Fibroblast of skin of left quadriceps (primary cell): ENCODE measurements at regions not wholly inside any gene's neighbourhood (a gene's known extent, or its start where the extent isn't known, plus 50 kb on each side); places are given as distances from the start of the nearest gene placed in this dataset.
A peak's percentile ranks its signal among the peaks of the same experiment; 100 is the strongest.

Experiments
- DNase-seq, 2 experiments: peaks; one replicate each; pipeline ENCODE4 v3.0.0-alpha.2; 2013; ENCODE audit warnings: low read depth in 2 of 2

- peak; percentile 61 to 68 for DNase-seq
Observed at GRCh38 chr5:167725264-167725663, 566.2 kb upstream of the WWC1 start.

DNA sequence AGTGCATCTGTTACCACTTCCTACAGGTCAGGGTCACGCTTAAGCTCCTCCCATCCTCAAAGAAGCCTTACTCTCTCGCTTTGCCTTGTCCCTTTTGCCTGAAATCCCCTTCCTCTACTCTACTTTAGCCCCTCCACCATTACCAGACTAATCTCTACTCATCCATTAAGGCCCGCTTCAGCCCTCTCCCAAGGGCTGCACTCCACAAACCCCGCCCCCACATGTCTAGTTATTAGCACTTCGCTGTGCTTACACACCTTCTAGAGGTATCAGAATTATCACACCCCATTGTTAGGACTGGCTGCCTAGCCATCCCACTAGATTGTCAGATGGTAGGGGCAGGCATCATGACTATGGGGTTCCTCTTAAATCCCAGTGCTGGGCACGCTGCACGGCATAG lies 565.7 kb upstream of the WWC1 start:
- no peak for DNase-seq

DNA sequence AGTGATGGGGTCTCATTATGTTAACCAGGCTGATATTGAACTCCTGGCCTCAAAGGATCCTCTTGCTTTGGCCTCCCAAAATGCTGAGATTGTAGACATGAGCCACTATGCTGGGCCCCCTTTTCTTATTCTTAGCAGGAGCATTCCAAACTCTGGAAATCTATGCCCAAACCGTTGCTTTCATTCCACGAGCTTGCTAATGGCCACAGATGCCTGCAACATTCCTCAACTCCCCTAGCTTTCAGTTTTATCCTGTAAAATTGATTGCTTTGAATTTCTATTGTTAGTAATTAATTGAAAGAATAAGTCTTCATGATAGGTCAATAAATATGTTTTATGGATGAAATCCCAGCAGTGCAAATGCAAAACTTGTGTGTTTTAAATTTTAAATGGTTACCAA lies 564.8 kb upstream of the WWC1 start:
- peak; percentile 77 to 78 for DNase-seq

- DNase-seq = peak; percentile 98
Observed at GRCh38 chr5:167730121-167730520, 561.3 kb upstream of the WWC1 start.

GRCh38 chr5:167730656-167731055 lies 560.8 kb upstream of the WWC1 start:
- no peak for DNase-seq

GRCh38 chr5:167731951-167732350 lies 559.5 kb upstream of the WWC1 start:
- DNase-seq = no peak

- DNase-seq = no peak
Observed at GRCh38 chr5:167732499-167732898, 558.9 kb upstream of the WWC1 start.

DNA sequence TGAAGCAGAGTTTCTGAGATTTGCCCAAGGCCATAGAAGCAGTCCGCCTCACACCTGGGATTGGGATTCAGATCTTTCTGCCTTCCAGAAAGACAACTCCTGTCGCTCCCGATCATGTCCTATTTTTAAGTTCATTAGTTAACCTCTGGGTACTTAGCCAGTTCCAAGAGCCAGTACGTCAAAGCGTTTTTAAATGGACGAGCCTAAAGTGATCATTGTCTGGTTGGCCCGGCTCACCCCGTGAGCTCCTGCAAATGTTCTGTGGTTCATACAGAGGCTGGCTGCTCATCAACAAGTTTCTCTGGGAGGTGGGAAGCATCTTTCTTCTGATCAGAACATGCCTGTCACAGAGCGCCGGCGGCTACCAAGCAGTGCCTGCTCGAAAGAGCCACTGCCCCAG lies 554.5 kb upstream of the WWC1 start:
- DNase-seq = no peak

DNA sequence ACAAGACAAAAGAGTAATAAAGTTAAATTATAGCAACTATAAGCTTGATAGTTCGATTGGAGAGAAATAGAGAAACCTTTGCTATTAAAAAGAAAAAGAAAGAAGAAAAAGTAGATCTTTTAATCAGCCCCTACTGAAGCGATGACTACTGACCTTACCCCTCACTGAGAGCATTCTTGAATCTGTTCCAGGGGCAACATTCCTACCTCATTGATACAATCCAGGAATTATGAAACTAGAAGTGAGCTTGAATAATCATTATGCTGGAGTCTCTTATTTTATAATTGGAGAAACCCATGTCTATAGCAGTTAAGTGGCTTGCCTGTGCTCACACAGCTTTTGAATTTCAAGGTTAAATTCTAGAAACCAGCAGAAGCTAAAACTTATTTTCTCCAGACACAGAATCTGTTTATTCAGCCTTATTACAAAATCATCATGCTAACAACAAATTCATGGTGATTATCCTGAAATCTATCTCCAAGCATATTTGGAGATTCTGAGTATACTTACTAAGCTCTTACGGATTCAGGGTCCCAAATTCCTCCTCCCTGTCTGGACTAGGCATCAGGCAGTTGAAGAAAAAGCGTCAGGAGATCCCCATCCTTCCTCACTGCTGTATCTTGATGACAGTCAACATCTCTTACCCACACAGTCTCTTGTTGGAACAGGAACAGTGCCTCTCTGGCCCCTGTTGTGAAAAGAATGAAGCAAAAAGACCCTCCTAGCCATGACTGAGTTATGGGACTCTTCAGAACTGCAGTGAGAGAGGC lies 547.6 kb upstream of the WWC1 start:
- peak; percentile 92 to 93 for DNase-seq

DNA sequence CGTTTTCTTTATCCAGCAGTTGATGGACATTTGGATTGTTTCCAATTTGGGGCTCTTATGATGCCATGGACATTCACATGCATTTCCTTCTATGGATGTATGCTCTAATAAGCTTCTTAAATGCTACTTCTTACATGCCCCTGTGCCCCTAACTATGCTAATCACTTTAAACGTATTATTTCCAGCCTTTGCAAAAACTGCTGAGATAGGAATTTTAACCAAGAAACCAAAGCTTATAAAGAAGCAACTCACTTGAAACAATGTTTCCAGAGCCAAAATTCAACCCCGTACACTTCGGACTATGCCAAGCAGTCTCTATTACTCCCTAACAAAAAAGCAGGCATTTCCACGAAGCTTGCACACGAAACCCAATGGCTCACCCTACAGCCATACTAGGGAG lies 545.6 kb upstream of the WWC1 start:
- no peak for DNase-seq

DNA sequence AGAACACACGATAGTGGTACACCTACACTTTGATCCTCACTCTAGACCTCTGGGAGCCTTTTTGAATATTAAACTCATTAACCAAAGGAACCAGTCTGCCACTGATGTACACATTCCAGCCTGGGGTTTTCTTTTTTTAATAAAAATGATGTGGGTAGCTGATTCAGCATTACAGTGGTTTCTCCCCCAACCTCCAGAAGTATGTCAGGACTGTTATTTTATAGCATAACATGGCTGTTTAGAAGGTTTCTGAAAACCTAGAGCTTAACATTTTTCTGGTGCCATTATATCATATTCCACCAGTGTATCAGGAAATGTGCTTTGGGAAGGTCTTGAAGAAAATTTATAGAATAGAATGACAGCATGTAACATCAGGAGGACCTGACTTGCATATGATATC lies 540.9 kb upstream of the WWC1 start:
- DNase-seq = no peak

DNA sequence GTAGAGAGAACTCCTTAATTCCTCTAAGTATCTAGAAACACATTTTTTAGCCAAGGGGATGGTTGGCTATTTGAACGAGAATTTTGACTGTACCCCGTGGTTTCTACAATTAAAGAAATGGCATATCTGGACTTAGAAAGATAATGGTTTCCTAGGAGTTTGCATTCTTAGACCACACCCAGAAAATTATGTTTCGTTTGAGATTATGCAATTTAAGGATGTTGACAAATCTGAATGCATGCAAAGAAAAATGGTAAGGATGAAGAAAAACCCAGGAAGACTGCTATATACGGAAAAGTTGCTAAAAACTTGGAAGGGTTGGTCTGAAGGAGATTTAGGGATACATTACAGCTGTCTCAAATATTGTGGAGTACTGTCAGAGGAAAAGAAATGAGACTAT lies 538.5 kb upstream of the WWC1 start:
- no peak for DNase-seq

DNA sequence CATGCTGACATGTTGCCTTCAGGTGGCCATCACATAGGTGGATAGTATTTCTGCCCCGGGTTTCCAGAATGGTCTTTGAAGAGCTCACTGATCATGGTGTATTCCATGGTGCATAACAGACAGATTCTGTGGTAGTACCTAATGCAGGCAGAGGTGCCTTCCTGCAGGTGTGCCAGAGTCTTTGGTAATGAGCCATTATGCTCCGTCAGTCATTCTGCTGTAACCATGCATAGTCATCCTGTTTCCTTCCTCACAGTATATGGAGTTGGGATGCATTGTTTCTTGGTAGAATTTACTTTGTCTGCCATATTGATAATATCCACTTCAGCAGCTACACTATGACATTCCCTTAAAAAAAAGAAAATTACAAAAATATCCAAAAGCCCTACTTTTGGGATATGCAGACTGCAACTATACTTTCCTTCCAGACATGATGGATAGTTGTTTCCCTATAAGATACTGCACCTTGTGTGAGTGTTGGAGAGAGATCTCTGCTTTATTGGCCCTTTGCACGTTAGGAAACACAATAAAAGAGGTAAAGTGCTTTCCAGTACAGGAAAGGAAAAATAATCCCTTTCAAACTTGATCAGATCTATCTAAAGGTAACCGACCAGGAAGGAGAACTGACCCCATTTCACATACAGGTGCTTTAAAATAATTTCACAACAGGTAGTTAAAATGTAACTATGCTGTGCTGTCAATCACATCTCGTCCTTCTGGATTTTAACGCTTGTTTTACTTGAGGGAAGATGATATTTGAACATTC lies 537.5 kb upstream of the WWC1 start:
- DNase-seq = no peak

- DNase-seq = peak; percentile 88 to 91
Observed at GRCh38 chr5:167754501-167755021, 536.9 kb upstream of the WWC1 start.

DNA sequence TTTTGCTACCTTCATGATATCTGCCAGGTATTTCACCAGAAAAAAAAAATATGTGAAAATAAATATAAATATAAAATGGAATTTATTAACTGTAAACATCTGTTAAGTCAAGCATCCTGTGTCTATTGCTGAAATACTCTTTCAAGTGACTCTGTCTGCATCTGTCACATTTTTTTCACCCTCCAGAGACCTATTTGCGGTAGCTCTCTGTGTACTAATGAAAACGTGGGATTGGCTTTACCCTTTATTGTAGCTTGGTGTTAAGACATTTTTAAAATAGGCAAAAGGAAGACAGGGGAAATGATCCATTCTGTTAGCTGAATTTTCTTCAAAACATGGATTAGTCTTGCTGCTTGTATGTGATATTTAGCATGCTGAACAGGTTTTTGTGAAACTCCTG lies 536.0 kb upstream of the WWC1 start:
- no peak for DNase-seq

- DNase-seq = peak; percentile 78 to 79
Observed at GRCh38 chr5:167759057-167759821, 532.2 kb upstream of the WWC1 start.

DNA sequence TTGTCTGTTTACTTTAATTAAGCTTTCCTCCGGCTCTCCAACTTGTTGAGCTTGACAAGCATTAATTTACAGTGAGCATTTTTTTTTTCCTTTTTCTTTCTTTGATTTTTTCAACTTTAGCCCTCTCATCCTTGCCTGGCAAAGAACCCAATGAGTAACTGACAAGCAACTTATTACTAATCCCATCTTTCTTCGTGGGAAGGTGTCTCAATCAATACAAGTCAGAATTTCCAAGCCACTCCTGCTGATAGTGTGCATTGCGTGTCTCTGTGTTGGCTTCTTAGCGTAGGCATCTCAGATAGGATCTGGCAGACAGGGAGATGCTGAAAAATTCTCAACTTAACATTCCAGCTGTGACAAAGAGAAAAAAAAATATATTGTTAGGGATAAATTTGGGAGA lies 527.7 kb upstream of the WWC1 start:
- DNase-seq = peak; percentile 73 to 75

- no peak for DNase-seq
Observed at GRCh38 chr5:167764641-167765289, 526.7 kb upstream of the WWC1 start.

GRCh38 chr5:167765352-167765751 lies 526.1 kb upstream of the WWC1 start:
- no peak for DNase-seq

DNA sequence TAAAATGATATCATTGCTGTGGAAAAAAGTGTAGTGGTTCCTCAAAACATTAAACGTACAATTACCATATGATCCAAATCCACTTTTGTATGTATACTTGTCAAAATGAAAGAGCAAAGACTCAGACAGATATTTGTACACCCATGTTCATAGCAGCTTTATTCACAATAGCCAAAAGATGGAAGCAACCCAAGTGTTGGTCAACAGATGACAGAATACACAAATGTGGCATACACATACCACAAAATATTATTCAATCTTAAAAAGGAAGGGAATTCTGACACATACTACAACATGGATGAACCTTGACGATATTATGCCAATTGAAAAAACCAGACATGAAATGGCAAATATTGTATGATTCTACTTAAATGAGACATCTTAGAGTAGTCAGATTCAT lies 524.5 kb upstream of the WWC1 start:
- DNase-seq = no peak

DNA sequence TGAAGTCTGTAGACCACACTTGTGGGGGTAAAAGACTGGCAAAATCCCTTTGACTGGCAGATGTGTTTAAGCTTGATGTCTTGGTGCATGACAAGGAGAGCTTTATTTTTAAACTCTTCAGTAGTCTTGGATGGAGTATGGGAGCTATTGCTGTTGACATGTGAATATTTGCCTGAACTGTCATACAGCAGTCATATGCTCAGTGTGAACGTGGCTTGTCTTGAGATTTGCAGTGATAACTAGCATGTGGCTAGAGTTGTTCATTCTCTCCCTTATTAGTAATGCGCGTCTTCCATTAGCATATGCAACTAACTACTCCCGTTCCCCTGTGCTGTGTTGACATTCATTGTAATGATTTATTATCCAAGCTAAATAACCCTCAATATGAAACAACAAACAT lies 523.6 kb upstream of the WWC1 start:
- no peak for DNase-seq
